MM.1S (cell line): ENCODE measurements at regions not wholly inside any gene's neighbourhood (a gene's known extent, or its start where the extent isn't known, plus 50 kb on each side); places are given as distances from the start of the nearest gene placed in this dataset.

Experiments used
- DNase-seq: peaks from one replicate; pipeline ENCODE4 v3.0.0-alpha.2; 2015
- H2AFZ ChIP-seq: fragments of 300-600 bp; sonication (generic); 2 replicates; pipeline ENCODE4 v1.6.0; 2016; ENCODE audit warnings: antibody characterized with exemption, low read length
- H3F3A ChIP-seq: fragments of 300-600 bp; sonication (generic); 2 replicates; pipeline ENCODE4 v1.6.1; 2016; ENCODE audit warnings: mild to moderate bottlenecking, antibody characterized with exemption, low read length, moderate library complexity, mixed read lengths; ENCODE audit not compliant: insufficient read depth
- H3K27ac ChIP-seq: fragments of 300-600 bp; sonication (generic); 2 replicates; pipeline ENCODE4 v1.5.1; 2016; ENCODE audit warnings: mild to moderate bottlenecking, low read length
- H3K27me3 ChIP-seq: fragments of 300-600 bp; sonication (generic); replicated peaks from 2 replicates; pipeline ENCODE4 v1.6.0; 2016; ENCODE audit warnings: low read length; ENCODE audit not compliant: insufficient read depth
- H3K36me3 ChIP-seq: fragments of 300-600 bp; sonication (generic); replicated peaks from 2 replicates; pipeline ENCODE4 v1.6.1; 2016; ENCODE audit warnings: mild to moderate bottlenecking, low read length, mixed read lengths; ENCODE audit not compliant: insufficient read depth
- H3K4me1 ChIP-seq: fragments of 300-600 bp; sonication (generic); 2 replicates; pipeline ENCODE4 v1.6.1; 2016; ENCODE audit warnings: low read length, mixed read lengths
- H3K4me2 ChIP-seq: fragments of 300-600 bp; sonication (generic); 2 replicates; pipeline ENCODE4 v1.6.0; 2016; ENCODE audit warnings: low read depth, low read length
- H3K4me3 ChIP-seq: fragments of 300-600 bp; sonication (generic); 2 replicates; pipeline ENCODE4 v1.5.1; 2016; ENCODE audit warnings: low read length, mixed read lengths
- H3K79me2 ChIP-seq: fragments of 300-600 bp; sonication (generic); 2 replicates; pipeline ENCODE4 v1.6.1; 2016; ENCODE audit warnings: mixed run types, low read length, mixed read lengths
- H3K9ac ChIP-seq: fragments of 300-600 bp; sonication (generic); 2 replicates; pipeline ENCODE4 v1.6.1; 2016; ENCODE audit warnings: low read length, mixed read lengths
- H3K9me2 ChIP-seq: fragments of 300-600 bp; sonication (generic); replicated peaks from 2 replicates; pipeline ENCODE4 v1.6.1; 2016; ENCODE audit warnings: mild to moderate bottlenecking, low read length, mixed read lengths; ENCODE audit not compliant: insufficient read depth
- H3K9me3 ChIP-seq: fragments of 300-600 bp; sonication (generic); replicated peaks from 2 replicates; pipeline ENCODE4 v1.6.1; 2016; ENCODE audit warnings: mild to moderate bottlenecking, low read length, mixed read lengths; ENCODE audit not compliant: insufficient read depth
- H4K20me1 ChIP-seq: fragments of 300-600 bp; sonication (generic); 2 replicates; pipeline ENCODE4 v1.6.1; 2016; ENCODE audit warnings: mild to moderate bottlenecking, low read length, moderate library complexity, mixed read lengths; ENCODE audit not compliant: insufficient read depth
- CTCF ChIP-seq: fragments of 300-600 bp; sonication (generic); IDR thresholded peaks from 2 replicates; pipeline ENCODE4 v1.5.1; 2016; ENCODE audit warnings: antibody characterized with exemption, low read length, mixed read lengths
- EZH2 ChIP-seq: fragments of 300-600 bp; sonication (generic); optimal IDR thresholded peaks from 2 replicates; pipeline ENCODE3; 2017; ENCODE audit warnings: low read depth, mild to moderate bottlenecking, antibody characterized with exemption, low read length, mixed read lengths
- EZH2phosphoT487 ChIP-seq: fragments of 300-600 bp; sonication (generic); IDR thresholded peaks from 2 replicates; pipeline ENCODE4 v1.6.1; 2018; ENCODE audit warnings: antibody characterized with exemption, low read length

GRCh38 chr9:96082516-96083232 is 207.2 kb downstream of the ERCC6L2 start:
- Histone ChIP-seq H2AFZ (no peak overlapping the region), H3K27me3 (no peaks in the 10 kb centered on the region), H3K27ac (no peak overlapping the region), H3K4me1 (no peaks in the 10 kb centered on the region), H3K4me2 (no peak overlapping the region), H3K9ac (no peak overlapping the region), H3K9me3 (no peaks in the 10 kb centered on the region), H3K36me3 (no peaks in the 10 kb centered on the region), H3K4me3 (no peak overlapping the region), H3F3A (no peaks in the 10 kb centered on the region), H3K79me2 (no peaks in the 10 kb centered on the region), H3K9me2 (no peaks in the 10 kb centered on the region), H4K20me1 (no peaks in the 10 kb centered on the region)
- no peak for DNase-seq
- TF ChIP-seq EZH2phosphoT487 (no peak), EZH2 (no peak), CTCF (no peak)

- TF ChIP-seq EZH2phosphoT487, result no peak
- no peak for TF ChIP-seq CTCF
- no peak for TF ChIP-seq EZH2
- no peaks in the 10 kb centered on the region for H4K20me1 ChIP-seq
- no peak overlapping the region for H3K4me3 ChIP-seq
- no peak overlapping the region for H3K27ac ChIP-seq
- H3K9me3 ChIP-seq, result no peaks in the 10 kb centered on the region
- H3K9ac ChIP-seq, result no peak overlapping the region
- H3K4me1 ChIP-seq, result no peaks in the 10 kb centered on the region
- no peaks in the 10 kb centered on the region for H3K36me3 ChIP-seq
- H2AFZ ChIP-seq, result no peak overlapping the region
- H3F3A ChIP-seq, result no peaks in the 10 kb centered on the region
- no peaks in the 10 kb centered on the region for H3K27me3 ChIP-seq
- DNase-seq, result no peak
- H3K9me2 ChIP-seq, result no peaks in the 10 kb centered on the region
- no peak overlapping the region for H3K4me2 ChIP-seq
- H3K79me2 ChIP-seq, result no peaks in the 10 kb centered on the region
Observed at GRCh38 chr9:96080364-96080763, 204.9 kb downstream of the ERCC6L2 start.

- Histone ChIP-seq H3K9me3 (no peaks in the 10 kb centered on the region), H3K27ac (no peak overlapping the region), H2AFZ (no peak overlapping the region), H3K4me1 (no peaks in the 10 kb centered on the region), H3K9ac (no peak overlapping the region), H3K9me2 (no peaks in the 10 kb centered on the region), H3F3A (no peaks in the 10 kb centered on the region), H4K20me1 (no peaks in the 10 kb centered on the region), H3K36me3 (no peaks in the 10 kb centered on the region), H3K27me3 (no peaks in the 10 kb centered on the region), H3K79me2 (no peaks in the 10 kb centered on the region), H3K4me3 (no peak overlapping the region), H3K4me2 (no peak overlapping the region)
- no peak for DNase-seq
- TF ChIP-seq CTCF, result no peak
- TF ChIP-seq EZH2, result no peak
- TF ChIP-seq EZH2phosphoT487, result no peak
Observed at GRCh38 chr9:96079779-96080178, 204.3 kb downstream of the ERCC6L2 start.
